Nephron (organoid): ENCODE measurements at regions not wholly inside any gene's neighbourhood (a gene's known extent, or its start where the extent isn't known, plus 50 kb on each side); places are given as distances from the start of the nearest gene placed in this dataset.

Source experiments
- H3K27ac Mint-ChIP-seq, 3 experiments: 2 replicates each; pipeline ENCODE4 v1.8.0; 2020; ENCODE audit warnings: mixed read lengths in 3 of 3, mild to moderate bottlenecking in 2 of 3, moderate library complexity in 1 of 3
- H3K27me3 Mint-ChIP-seq: 2 replicates; pipeline ENCODE4 v1.8.0; 2021; ENCODE audit warnings: low read depth, mild to moderate bottlenecking, moderate library complexity, mixed read lengths
- H3K36me3 Mint-ChIP-seq: 2 replicates; pipeline ENCODE4 v1.8.0; 2020; ENCODE audit warnings: low read depth, mixed read lengths
- H3K4me1 Mint-ChIP-seq: 2 replicates; pipeline ENCODE4 v1.8.0; 2020; ENCODE audit warnings: mixed read lengths
- H3K4me3 Mint-ChIP-seq, 3 experiments: 2 replicates each; pipeline ENCODE4 v1.8.0; 2020; ENCODE audit warnings: mild to moderate bottlenecking in 3 of 3, mixed read lengths in 3 of 3, moderate library complexity in 2 of 3
- H3K9me3 Mint-ChIP-seq: 2 replicates; pipeline ENCODE4 v1.8.0; 2020; ENCODE audit warnings: mixed read lengths
- CTCF ChIP-seq, 3 experiments: fragments of 200-600 bp; sonication (generic); IDR thresholded peaks; one replicate each; pipeline ENCODE4 v1.5.0; 2021; ENCODE audit warnings: antibody characterized with exemption in 3 of 3; ENCODE audit not compliant: unreplicated experiment in 3 of 3

DNA sequence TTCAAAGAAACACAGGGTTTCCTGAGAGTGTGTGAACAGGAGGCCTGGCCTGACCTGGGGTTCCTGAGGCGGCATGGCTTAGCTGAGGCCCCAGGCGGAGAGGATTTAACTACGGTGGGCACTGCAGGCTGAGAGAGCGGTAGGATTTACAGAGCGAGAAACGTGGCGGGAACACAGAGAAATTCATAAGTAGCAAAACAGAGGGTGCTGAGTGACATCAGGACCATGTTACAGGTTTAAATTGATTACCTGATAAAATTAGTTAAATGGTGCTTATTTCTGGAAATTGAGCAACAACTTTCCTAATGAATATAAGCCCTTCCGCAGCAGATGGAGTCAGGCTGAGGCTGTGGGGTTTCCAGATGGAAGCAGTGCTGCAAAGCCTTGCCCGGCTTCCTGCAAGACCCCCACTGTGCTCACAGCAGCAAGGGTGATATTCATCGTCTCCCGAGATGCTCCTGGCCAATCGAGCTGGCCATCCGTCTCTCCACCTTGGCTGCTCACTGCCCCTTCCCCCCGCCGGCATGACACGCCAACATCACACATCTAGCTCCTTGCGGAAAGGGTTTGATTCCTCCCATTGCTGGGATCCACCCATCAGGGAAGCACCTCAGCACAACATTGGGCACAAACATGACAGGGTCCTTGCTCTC is 69.4 kb upstream of the MORC3 start:
- Mint-ChIP-seq H3K9me3 (no peaks in the 10 kb centered on the region), H3K36me3 (peaks cover 33% of the 10 kb centered on the region)
- no peak for TF ChIP-seq CTCF (IDR thresholded peaks at IDR 0.05; ENCODE audit: unreplicated experiment in 3 of 3)

GRCh38 chr21:36254106-36254941 is 65.7 kb upstream of the MORC3 start:
- no peak overlapping the region for H3K4me3 Mint-ChIP-seq
- H3K4me1 Mint-ChIP-seq = no peaks in the 10 kb centered on the region
- H3K36me3 Mint-ChIP-seq = peaks cover 29% of the 10 kb centered on the region
- no peak for TF ChIP-seq CTCF (IDR thresholded peaks at IDR 0.05; ENCODE audit: unreplicated experiment in 3 of 3)
- H3K27me3 Mint-ChIP-seq = no peaks in the 10 kb centered on the region
- H3K27ac Mint-ChIP-seq = no peak overlapping the region
- H3K9me3 Mint-ChIP-seq = no peaks in the 10 kb centered on the region

More for the DNA sequence above, 69.4 kb upstream of the MORC3 start:
- Mint-ChIP-seq H3K27me3 (no peaks in the 10 kb centered on the region), H3K4me1 (peaks cover 20% of the 10 kb centered on the region), H3K4me3 (no peak overlapping the region), H3K27ac (no peak overlapping the region)

GRCh38 chr21:36255663-36256062 is 64.3 kb upstream of the MORC3 start:
- Mint-ChIP-seq H3K27ac (no peak overlapping the region), H3K4me3 (no peak overlapping the region), H3K9me3 (no peaks in the 10 kb centered on the region), H3K36me3 (peaks cover 29% of the 10 kb centered on the region), H3K4me1 (no peaks in the 10 kb centered on the region), H3K27me3 (no peaks in the 10 kb centered on the region)
- no peak for TF ChIP-seq CTCF (IDR thresholded peaks at IDR 0.05; ENCODE audit: unreplicated experiment in 3 of 3)

- TF ChIP-seq CTCF (IDR thresholded peaks at IDR 0.05; ENCODE audit: unreplicated experiment in 3 of 3) = no peak
- Mint-ChIP-seq H3K4me1 (no peaks in the 10 kb centered on the region), H3K9me3 (no peaks in the 10 kb centered on the region), H3K27me3 (no peaks in the 10 kb centered on the region), H3K4me3 (peak overlapping the region in 2 of 3 experiments; percentile 5 to 42), H3K27ac (peak overlapping the region; percentile 1 to 10 (median 9)), H3K36me3 (peaks cover 24% of the 10 kb centered on the region)
Observed at GRCh38 chr21:36257657-36258056, 62.3 kb upstream of the MORC3 start.

DNA sequence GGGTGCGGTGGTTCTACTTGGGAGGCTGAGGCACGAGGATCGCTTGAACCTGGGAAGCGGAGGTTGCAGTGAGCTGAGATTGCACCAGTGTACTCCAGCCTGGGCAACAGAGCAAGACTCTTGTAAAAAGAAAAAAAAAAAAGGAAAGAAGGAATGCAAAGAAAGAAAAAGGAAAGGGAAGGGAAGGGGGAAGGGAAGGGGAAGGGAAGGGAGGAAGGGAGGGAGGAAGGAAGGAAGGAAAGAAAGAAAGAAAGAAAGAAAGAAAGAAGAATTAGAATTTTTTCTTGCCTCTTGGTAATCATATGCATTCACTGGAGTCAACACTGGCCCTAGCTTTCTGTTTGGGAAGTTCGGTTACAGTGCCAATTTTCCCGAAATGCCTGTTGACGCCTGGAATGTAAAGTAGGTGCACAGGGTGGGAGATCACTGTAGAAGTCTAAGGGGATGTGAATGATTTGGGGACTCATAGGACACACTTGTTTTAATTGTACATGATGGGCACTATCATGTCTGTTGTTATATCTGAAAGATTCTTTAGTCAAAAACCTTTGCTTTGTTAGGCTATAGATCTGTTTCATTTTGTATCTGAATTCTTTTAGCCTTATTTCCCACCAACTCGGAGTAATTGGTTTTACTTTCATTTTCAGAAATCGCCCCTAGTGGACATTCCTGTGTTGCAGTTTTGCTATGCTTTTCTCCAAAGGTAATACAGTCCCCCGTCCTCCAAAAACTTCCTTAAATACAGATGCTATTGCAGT is 59.8 kb upstream of the MORC3 start:
- no peaks in the 10 kb centered on the region for H3K9me3 Mint-ChIP-seq
- no peaks in the 10 kb centered on the region for H3K27me3 Mint-ChIP-seq
- peak; percentile 68 to 79 (median 79) for TF ChIP-seq CTCF (IDR thresholded peaks at IDR 0.05; ENCODE audit: unreplicated experiment in 3 of 3)
- peak overlapping the region; percentile 57 to 84 (median 82) for H3K4me3 Mint-ChIP-seq
- H3K27ac Mint-ChIP-seq = peak overlapping the region; percentile 86 to 98 (median 91)
- H3K4me1 Mint-ChIP-seq = no peaks in the 10 kb centered on the region
- peaks cover 10% of the 10 kb centered on the region for H3K36me3 Mint-ChIP-seq
